Adrenal gland (tissue), 5 donors: ENCODE measurements at regions not wholly inside any gene's neighbourhood (a gene's known extent, or its start where the extent isn't known, plus 50 kb on each side); places are given as distances from the start of the nearest gene placed in this dataset.

Source experiments
- CTCF ChIP-seq, 6 experiments: fragments of 450-650 bp in 4 of 6; fragments of 200-600 bp in 2 of 6; sonication (generic) in 1 of 6; IDR thresholded peaks; 1 replicate in 5 of 6; 2 replicates in 1 of 6; pipeline versions ENCODE4 v1.5.1 to v1.8.0; 2016 to 2021; ENCODE audit warnings: antibody characterized with exemption in 6 of 6, mild to moderate bottlenecking in 2 of 6, moderate library complexity in 1 of 6
- POLR2A ChIP-seq, 2 donors: fragments of 450-650 bp; IDR thresholded peaks; one replicate each; pipeline ENCODE4 v1.6.1; 2017; ENCODE audit warnings: antibody characterized with exemption in 2 of 2, mild to moderate bottlenecking in 2 of 2, moderate library complexity in 1 of 2
- donor health status: DM: no; HTN: no; CAD: no.

GRCh38 chr3:160105907-160106584 is 117.4 kb downstream of the IL12A start:
- no peak for TF ChIP-seq CTCF (IDR thresholded peaks at IDR 0.05)
- TF ChIP-seq POLR2A (IDR thresholded peaks at IDR 0.05) = no peak
